ENCODE measurements at regions not wholly inside any gene's neighbourhood (a gene's known extent, or its start where the extent isn't known, plus 50 kb on each side); places are given as distances from the start of the nearest gene placed in this dataset.

DNA sequence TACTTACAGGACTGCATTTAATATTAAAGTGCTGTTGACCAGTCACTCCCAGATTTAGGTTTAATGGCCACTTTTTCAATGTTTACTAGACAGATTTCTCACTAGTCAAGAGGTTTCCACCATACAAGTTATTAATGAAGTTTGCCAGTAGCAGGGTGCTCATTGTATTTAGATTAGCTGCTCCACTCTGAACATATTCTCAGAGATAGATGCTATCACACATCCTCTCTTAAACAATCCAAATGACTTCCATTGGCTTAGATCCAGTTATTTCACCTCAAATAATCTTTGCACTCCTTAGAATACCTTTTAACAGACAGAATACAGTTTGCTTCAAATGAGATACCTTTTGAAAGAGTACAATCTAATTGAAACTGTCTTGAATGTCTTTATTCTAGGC is 276.1 kb downstream of the HDGFL1 start:
- H3K4me1 Mint-ChIP-seq = no peaks in the 10 kb centered on the region
- H3K27me3 Mint-ChIP-seq = no peaks in the 10 kb centered on the region

DNA sequence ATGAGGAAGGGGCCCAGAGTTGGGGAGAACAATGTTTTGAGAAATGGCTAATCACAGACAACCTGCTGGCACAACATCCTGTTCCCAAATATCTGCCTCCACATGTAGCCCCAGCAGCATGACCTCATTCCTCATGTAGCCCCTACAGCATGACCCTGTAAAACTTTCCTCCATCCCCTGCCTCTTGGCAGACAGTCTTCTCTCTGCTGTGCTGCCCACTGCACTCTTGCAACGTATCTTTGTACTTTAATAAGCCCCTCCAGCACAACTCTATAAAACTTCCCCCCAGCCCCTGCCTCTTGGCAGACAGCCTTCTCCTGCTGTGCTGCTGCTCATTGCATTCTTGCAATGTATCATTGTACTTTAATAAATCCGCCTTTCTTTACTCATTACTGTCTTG is 278.8 kb downstream of the HDGFL1 start:
- no peak overlapping the region for H3K27ac Mint-ChIP-seq
- no peaks in the 10 kb centered on the region for H3K4me1 Mint-ChIP-seq
- H3K36me3 Mint-ChIP-seq = no peaks in the 10 kb centered on the region
- H3K4me3 Mint-ChIP-seq = no peak overlapping the region
- H3K9me3 Mint-ChIP-seq = no peaks in the 10 kb centered on the region
- no peaks in the 10 kb centered on the region for H3K27me3 Mint-ChIP-seq

More for the DNA sequence above, 276.1 kb downstream of the HDGFL1 start:
- Mint-ChIP-seq H3K27ac (no peak overlapping the region), H3K4me3 (no peak overlapping the region), H3K36me3 (no peaks in the 10 kb centered on the region), H3K9me3 (peaks cover 6% of the 10 kb centered on the region)

DNA sequence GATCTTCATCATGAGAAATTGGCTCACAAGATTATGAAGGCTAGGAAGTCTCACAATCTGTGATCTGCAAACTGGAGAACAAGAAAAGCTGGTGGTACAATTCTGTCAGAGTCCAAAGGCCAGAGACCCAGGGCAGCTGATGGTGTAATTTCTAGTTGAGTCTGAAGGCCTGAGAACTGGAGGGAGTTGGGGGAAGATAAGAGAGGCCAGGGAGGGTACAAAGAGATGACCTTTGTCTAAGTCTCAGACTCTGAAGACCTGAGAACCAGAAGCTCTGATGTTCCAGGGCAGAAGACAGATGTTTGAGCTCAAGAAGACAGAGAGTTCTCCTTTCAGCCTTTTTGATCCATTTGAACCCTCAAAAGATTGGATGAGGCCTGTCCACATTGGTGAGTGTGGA is 280.6 kb downstream of the HDGFL1 start:
- H3K36me3 Mint-ChIP-seq = no peaks in the 10 kb centered on the region

DNA sequence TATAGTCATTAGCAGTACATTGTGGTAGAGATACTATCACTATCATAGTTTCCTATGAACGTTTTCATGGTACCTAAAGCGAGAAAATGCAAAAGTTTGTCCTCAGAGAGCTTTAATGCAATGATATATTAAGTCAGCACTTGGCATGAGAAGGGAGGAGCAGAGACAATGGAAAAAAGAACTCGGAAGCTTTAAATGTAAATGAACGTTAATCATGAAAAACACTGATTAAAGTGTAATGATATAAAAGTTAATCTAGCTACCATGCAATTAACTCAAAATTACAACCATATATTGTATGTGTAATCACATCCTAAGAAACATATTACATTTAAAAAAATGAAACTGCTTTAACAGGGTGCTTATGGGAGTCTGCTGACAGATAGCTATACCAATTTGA is 282.7 kb downstream of the HDGFL1 start:
- Mint-ChIP-seq H3K4me3 (no peak overlapping the region), H3K36me3 (no peaks in the 10 kb centered on the region), H3K27me3 (no peaks in the 10 kb centered on the region), H3K9me3 (peaks cover 4% of the 10 kb centered on the region), H3K4me1 (no peaks in the 10 kb centered on the region), H3K27ac (no peak overlapping the region)

More for the DNA sequence above, 280.6 kb downstream of the HDGFL1 start:
- Mint-ChIP-seq H3K27ac (no peak overlapping the region), H3K9me3 (peaks cover 4% of the 10 kb centered on the region), H3K4me1 (no peaks in the 10 kb centered on the region), H3K27me3 (no peaks in the 10 kb centered on the region), H3K4me3 (no peak overlapping the region)

DNA sequence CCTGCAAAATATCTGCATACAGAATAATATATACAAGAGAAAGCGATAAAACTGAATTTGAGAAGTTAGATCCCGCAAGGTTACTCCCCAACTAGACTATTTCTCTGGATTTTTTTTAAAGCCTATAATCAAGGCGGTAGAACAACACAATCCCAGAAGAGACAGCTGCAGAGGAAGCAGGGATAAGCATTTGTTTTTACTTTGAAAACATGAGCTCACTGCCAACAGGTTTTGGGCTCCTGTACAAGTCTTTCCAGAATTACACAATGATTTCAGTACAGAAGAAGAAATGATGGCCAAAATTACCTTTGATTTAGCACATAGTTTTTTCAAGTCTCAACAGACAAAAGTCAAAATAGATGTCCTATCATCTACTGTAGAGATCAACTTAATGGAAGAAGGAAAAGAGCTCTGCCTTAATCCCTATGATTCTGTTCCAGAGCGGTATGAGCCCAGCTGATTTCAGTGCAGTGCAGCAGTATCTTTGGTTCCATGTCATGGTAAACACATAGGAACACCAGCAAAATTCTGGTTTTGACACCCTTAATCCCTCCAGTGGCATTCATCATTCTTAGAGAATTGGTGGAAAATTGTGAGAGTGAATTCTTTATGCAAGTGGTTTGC is 304.3 kb downstream of the HDGFL1 start:
- H3K27me3 Mint-ChIP-seq = no peaks in the 10 kb centered on the region
- H3K27ac Mint-ChIP-seq = no peak overlapping the region
- H3K4me3 Mint-ChIP-seq = no peak overlapping the region

DNA sequence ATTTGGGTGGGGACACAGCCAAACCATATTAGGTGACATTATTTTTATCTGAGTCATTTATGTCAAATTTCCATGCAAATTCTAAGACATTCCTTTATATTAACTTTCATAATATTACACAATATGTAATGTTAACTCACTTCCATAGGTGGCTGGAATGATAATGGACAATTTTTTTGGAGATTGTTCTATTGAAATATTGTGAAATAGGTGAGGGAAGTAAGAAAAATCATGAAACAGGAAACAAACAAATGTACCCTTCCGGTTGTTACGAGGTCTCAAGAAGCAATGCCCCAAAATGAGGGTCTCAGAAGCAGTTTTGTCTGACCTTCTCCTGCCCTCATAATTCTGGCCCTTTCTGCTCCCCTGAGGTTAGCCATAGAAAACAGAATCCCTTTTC is 306.5 kb downstream of the HDGFL1 start:
- no peaks in the 10 kb centered on the region for H3K4me1 Mint-ChIP-seq
- H3K9me3 Mint-ChIP-seq = no peaks in the 10 kb centered on the region
- H3K27ac Mint-ChIP-seq = no peak overlapping the region
- no peak overlapping the region for H3K4me3 Mint-ChIP-seq
- no peaks in the 10 kb centered on the region for H3K27me3 Mint-ChIP-seq
- no peaks in the 10 kb centered on the region for H3K36me3 Mint-ChIP-seq

More for the DNA sequence above, 304.3 kb downstream of the HDGFL1 start:
- Mint-ChIP-seq H3K9me3 (peaks cover 8% of the 10 kb centered on the region), H3K4me1 (no peaks in the 10 kb centered on the region), H3K36me3 (no peaks in the 10 kb centered on the region)

DNA sequence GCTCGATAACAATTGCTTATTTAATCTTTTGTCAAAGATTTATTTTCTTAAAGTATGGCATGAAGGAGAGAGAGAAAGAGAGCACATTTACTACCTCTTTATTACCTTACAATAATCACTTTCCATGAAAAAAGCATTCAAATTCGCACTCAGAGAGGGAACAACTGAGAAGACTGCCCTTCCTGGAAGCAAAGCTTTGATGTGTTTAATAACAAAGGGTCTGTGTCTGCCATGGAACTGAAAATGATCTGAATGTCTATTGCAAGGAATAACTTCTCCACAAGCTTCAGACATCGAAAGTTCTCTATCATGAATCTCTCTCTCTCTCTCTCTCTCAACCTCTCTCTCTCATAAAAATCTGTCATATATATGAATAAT is 308.9 kb downstream of the HDGFL1 start:
- H3K27ac Mint-ChIP-seq = no peak overlapping the region
- H3K4me1 Mint-ChIP-seq = no peaks in the 10 kb centered on the region
- H3K36me3 Mint-ChIP-seq = no peaks in the 10 kb centered on the region
- H3K27me3 Mint-ChIP-seq = no peaks in the 10 kb centered on the region
- H3K4me3 Mint-ChIP-seq = no peak overlapping the region
- peaks cover 7% of the 10 kb centered on the region for H3K9me3 Mint-ChIP-seq

DNA sequence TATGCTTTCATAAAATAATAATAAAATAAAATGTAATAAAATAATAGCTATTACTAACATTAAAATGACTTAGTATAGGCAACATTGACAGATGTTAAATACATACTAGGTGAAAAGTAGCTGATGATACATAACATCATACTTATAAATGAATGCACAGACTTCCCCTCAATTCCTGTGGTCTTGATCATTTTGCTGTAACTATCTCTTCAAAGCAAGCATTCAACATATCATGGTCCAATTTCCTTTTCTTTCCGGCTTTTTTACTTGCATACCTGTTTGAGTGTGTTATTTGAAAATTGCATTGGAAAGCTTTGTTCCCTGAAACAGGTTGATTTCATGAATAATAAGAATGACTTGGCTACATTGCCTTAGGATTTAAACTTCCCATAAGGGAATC is 309.3 kb downstream of the HDGFL1 start:
- no peaks in the 10 kb centered on the region for H3K27me3 Mint-ChIP-seq
- H3K4me3 Mint-ChIP-seq = no peak overlapping the region
- H3K4me1 Mint-ChIP-seq = no peaks in the 10 kb centered on the region
- peaks cover 7% of the 10 kb centered on the region for H3K9me3 Mint-ChIP-seq
- H3K36me3 Mint-ChIP-seq = no peaks in the 10 kb centered on the region
- no peak overlapping the region for H3K27ac Mint-ChIP-seq

DNA sequence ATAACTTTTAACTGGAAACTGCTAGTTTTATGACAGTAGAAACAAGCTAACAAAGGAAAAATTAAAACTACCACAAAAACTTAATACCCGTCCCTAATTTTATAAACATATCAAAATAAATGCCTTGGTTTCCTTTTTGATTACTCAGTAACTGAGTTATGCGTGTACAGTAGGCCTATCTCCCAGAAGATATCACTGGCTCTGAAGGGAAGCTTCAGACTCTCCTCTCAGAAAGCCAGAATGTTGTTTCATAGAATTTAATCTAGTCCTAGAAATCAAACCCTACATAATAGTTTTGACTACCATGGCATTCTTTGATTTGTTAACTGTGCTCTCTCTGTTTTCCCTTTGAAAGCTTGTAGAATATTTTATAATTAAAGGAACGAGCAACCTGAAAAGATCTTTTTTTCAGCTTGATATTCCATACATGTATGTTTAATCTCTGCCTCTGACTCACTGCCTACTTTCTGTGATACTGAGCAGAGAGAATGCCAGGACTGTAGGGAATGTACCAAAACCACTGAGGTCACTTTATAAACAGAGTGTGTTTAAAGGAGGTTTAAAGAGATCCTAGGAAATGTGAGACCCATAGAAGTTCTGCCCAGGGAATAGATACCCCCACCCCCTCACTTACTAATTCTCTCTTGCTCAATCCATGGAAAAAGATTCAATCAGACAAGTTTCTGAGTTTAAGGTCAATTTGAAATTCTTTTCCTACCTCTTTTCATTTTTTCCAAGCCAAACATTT is 311.5 kb downstream of the HDGFL1 start:
- H3K4me3 Mint-ChIP-seq = no peak overlapping the region
- no peaks in the 10 kb centered on the region for H3K27me3 Mint-ChIP-seq
- no peaks in the 10 kb centered on the region for H3K4me1 Mint-ChIP-seq
- H3K27ac Mint-ChIP-seq = no peak overlapping the region
- peaks cover 7% of the 10 kb centered on the region for H3K9me3 Mint-ChIP-seq
- H3K36me3 Mint-ChIP-seq = no peaks in the 10 kb centered on the region

DNA sequence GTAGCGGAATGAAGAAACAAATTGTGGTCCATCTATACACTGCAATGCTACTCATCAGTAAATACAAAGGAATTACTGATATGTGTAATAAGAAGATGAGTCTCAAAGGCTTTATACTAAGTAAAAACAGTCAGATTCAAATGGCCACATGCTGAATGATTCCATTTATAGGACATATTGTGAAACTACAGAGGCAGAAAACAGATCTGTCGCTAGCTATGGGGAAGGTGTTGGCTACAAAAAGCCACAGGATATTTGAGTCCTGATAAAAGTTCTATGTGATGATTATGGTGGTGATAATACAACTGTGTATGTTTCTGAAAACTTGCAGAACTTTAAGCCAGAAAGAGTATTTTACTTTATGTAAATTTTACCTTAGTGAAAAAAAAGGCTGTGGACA is 313.2 kb downstream of the HDGFL1 start:
- Mint-ChIP-seq H3K27me3 (no peaks in the 10 kb centered on the region), H3K36me3 (no peaks in the 10 kb centered on the region), H3K4me3 (no peak overlapping the region), H3K4me1 (no peaks in the 10 kb centered on the region), H3K27ac (no peak overlapping the region), H3K9me3 (peaks cover 7% of the 10 kb centered on the region)

DNA sequence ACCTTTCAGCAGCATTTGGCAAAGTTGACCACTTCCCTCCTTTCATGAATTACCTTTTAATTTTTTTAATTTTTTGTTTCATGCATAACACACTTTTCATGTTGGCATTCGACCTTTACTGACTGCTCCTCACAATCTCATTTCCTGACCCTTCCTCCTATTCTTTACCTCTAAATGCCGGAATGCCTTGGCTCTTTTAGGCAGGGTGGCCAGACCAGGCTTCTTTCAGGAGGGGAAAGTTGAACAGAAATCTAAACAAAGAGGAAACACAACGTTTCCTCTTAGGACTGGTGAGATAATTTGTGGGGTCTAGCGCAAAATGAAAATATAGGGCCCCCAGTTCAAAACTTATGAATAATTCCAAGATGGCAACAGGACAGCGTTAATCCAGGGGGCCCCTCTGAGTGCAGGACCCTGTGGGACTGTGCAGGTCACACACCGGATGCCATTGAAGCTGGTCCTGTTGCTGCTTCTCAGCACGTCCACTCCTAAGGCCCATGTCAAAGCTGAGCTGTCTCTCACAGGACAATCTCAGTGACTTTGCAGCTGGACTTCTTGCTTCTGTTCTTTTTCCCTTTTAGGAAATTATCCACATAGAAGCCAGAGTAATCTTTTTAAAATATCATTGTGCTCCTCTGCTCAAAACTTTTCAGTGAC is 313.8 kb downstream of the HDGFL1 start:
- no peaks in the 10 kb centered on the region for H3K27me3 Mint-ChIP-seq
- H3K9me3 Mint-ChIP-seq = peaks cover 7% of the 10 kb centered on the region
- H3K4me3 Mint-ChIP-seq = no peak overlapping the region
- H3K4me1 Mint-ChIP-seq = no peaks in the 10 kb centered on the region
- H3K27ac Mint-ChIP-seq = no peak overlapping the region
- H3K36me3 Mint-ChIP-seq = no peaks in the 10 kb centered on the region

DNA sequence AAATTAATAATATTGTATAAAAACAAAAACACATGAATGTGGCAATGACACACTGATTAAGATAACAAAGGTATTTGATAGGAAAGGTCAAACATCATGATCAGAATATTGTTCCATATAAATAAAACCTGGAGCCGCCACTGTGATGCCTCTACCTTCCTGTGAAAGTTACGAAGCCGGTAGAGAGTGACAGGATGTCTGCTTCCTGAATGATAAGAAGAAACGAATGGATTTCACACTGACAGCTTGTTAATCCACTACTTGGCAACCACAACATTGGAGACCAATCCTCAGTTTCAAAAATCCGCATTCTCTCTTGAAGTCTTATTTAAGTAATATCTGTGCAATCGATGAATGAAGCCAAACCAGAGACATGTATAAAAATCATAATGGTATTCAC is 315.1 kb downstream of the HDGFL1 start:
- Mint-ChIP-seq H3K27ac (no peak overlapping the region), H3K27me3 (no peaks in the 10 kb centered on the region), H3K9me3 (peaks cover 7% of the 10 kb centered on the region), H3K4me1 (no peaks in the 10 kb centered on the region), H3K36me3 (no peaks in the 10 kb centered on the region), H3K4me3 (no peak overlapping the region)

DNA sequence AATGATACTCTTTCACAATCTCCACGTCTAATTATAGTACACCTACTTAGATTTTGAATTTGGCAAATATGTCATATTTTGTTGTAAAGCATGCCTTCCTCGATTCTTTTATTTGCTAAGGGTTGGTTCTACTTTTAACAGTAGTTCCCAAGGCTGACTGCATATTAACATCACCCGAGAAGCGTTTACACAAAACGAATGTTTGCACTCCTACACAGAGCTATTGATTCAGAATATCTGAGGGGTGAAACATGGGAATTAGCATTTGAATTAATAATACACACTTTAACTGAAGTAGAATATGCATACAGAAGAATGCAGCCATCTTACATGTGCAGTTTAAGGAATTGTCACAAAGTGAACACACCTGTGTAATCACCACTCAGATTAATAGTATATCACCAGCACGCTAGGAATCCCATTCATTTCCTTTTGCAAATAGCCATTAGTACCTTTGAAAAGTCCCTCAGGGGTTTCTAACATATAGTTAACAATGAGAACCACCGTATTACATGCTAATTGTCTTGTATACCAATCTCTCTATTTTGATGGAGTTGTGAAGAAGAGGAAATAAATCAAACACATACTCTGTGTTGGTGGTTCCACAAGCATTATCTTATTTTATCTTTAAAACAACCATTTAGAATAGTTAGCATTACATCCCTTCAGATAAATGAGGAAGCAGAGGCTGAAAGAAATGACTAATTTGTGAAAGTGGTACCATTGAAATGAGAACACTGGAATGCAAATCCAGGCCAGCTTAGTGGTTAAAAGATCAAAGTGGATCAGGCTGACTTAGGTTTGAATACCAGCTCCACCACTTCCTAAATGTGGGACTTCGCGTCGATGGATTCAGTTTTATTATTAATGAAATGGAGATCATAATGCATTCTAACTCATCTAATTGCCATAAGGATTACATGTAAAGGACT is 317.6 kb downstream of the HDGFL1 start:
- H3K36me3 Mint-ChIP-seq = no peaks in the 10 kb centered on the region
- peaks cover 1% of the 10 kb centered on the region for H3K9me3 Mint-ChIP-seq
- no peaks in the 10 kb centered on the region for H3K27me3 Mint-ChIP-seq
- H3K4me1 Mint-ChIP-seq = no peaks in the 10 kb centered on the region
- no peak overlapping the region for H3K4me3 Mint-ChIP-seq
- no peak overlapping the region for H3K27ac Mint-ChIP-seq

DNA sequence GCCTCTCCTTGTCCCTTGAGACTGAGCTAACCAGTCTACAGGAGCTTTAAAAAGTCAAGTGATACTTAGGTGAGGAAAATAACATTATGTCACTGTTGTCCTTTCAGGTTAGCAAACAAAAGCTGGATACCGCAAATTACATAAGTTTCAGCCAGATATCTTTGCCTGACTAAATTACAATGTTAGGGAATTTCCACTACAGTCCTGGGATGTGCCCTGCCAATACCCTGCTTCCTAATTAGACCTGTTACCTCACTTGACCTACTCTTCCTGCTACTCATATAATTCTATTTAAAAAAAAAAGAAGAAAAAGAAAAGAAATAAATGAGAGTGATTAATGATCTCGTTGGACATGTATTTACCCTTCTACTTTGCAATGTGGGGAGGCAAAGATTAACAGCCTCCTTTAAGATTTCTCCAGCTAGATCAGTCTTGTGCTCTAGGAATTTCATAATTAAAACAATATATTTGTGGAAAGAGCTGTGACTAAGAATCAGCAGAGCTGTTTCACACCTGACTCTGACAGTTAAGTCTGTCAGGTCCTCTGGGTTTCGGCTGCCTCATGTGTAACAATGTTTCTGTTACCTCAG is 318.9 kb downstream of the HDGFL1 start:
- no peak overlapping the region for H3K27ac Mint-ChIP-seq
- no peaks in the 10 kb centered on the region for H3K4me1 Mint-ChIP-seq
- H3K36me3 Mint-ChIP-seq = no peaks in the 10 kb centered on the region
- no peaks in the 10 kb centered on the region for H3K9me3 Mint-ChIP-seq
- H3K4me3 Mint-ChIP-seq = no peak overlapping the region
- H3K27me3 Mint-ChIP-seq = no peaks in the 10 kb centered on the region

DNA sequence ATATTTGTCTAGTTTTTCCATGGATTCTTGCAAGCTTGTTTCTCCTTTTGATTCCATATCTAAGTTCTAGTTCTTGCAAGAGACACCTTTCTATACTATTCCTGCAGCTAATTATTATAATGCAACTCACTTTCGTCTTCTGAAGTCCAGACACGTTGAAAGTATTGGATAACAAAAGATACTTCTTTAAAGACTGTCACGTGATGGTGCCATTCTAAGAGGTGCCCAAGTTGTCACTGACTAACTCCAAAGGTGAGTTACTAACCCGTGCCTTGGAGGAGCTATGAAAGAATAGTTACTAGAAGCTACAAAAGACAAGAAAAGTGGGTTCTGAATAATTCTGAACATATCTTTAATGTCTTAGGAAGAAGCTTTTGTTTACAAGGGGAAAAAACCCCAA is 322.6 kb downstream of the HDGFL1 start:
- no peaks in the 10 kb centered on the region for H3K4me1 Mint-ChIP-seq
- H3K27me3 Mint-ChIP-seq = no peaks in the 10 kb centered on the region
- H3K27ac Mint-ChIP-seq = no peak overlapping the region
- no peaks in the 10 kb centered on the region for H3K9me3 Mint-ChIP-seq
- no peak overlapping the region for H3K4me3 Mint-ChIP-seq
- no peaks in the 10 kb centered on the region for H3K36me3 Mint-ChIP-seq

All from activated naive CD4-positive, alpha-beta T cell treated with anti-CD3 and anti-CD28 coated beads, Interleukin-2, amount 50 U/mL, for 24 hours (primary cell).